HEK293T (cell line): ENCODE measurements at regions not wholly inside any gene's neighbourhood (a gene's known extent, or its start where the extent isn't known, plus 50 kb on each side); places are given as distances from the start of the nearest gene placed in this dataset.

Experiments
- BHLHE40 ChIP-seq: fragments of 450-650 bp; IDR thresholded peaks from 2 replicates; pipeline ENCODE4 v1.6.1; 2016; ENCODE audit warnings: mild to moderate bottlenecking, moderate library complexity, borderline replicate concordance
- FOXA1 ChIP-seq: fragments of 450-650 bp; IDR thresholded peaks from 2 replicates; pipeline ENCODE4 v1.6.1; 2016; ENCODE audit warnings: mild to moderate bottlenecking
- FOXM1 ChIP-seq: fragments of 450-650 bp; IDR thresholded peaks from 2 replicates; pipeline ENCODE4 v1.6.1; 2017; ENCODE audit warnings: mild to moderate bottlenecking, borderline replicate concordance
- SP1 ChIP-seq: fragments of 450-650 bp; IDR thresholded peaks from 2 replicates; pipeline ENCODE4 v1.6.1; 2017
- SUZ12 ChIP-seq: fragments of 450-650 bp; IDR thresholded peaks from 2 replicates; pipeline ENCODE4 v1.6.1; 2016; ENCODE audit warnings: mild to moderate bottlenecking

DNA sequence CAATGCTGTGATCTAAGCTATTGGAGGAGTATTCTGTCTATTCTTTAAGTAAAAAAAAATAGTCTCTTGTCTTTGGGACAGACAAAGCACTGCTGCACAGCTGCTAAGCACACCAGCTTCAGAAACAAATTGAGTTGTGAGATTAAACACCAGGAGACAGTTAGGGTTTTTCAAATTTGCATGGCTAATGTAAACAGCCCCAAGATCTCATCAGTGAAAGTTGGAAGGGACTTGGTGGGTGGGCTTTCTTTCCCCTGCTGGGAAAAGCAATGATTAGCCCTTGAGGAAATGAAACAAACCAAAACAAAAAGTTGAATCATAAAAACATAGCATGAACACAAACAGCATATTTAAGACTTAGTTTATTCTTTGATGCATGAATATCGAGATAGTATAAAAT, 143.6 kb upstream of the SLITRK1 start:
- TF ChIP-seq BHLHE40: no peak
- no peak for TF ChIP-seq SUZ12
- TF ChIP-seq FOXA1: no peak
- TF ChIP-seq FOXM1: no peak
- no peak for TF ChIP-seq SP1
